HG02642 (cell line): ENCODE measurements at regions not wholly inside any gene's neighbourhood (a gene's known extent, or its start where the extent isn't known, plus 50 kb on each side); places are given as distances from the start of the nearest gene placed in this dataset.
"Not testable (repeated sequence)": the region's sequence is repeated elsewhere in the genome, so short reads cannot be mapped to it uniquely, and the experiment has no call there.

Experiments
- ATAC-seq: cut with Tn5 transposase; IDR thresholded peaks from one replicate; pipeline ENCODE4 v1.9.1; 2021; ENCODE audit warnings: mild to moderate bottlenecking; ENCODE audit not compliant: unreplicated experiment, poor library complexity

- not testable (repeated sequence) for ATAC-seq
These were observed 749.3 kb upstream of the CHORDC1 start for GRCh38 chr11:90972159-90972558.

- no peak for ATAC-seq
These were observed 725.1 kb upstream of the CHORDC1 start for GRCh38 chr11:90947930-90948329.

- ATAC-seq = no peak
These were observed 707.4 kb upstream of the CHORDC1 start for GRCh38 chr11:90930252-90930651.

GRCh38 chr11:90919332-90919731, 696.5 kb upstream of the CHORDC1 start:
- ATAC-seq = no peak

- no peak for ATAC-seq
These were observed 693.9 kb upstream of the CHORDC1 start for GRCh38 chr11:90916706-90917105.

GRCh38 chr11:90913131-90913668, 690.4 kb upstream of the CHORDC1 start:
- no peak for ATAC-seq

- ATAC-seq = no peak
These were observed 689.8 kb upstream of the CHORDC1 start for GRCh38 chr11:90912631-90913030.

GRCh38 chr11:90911192-90911591, 688.3 kb upstream of the CHORDC1 start:
- ATAC-seq = no peak

- no peak for ATAC-seq
These were observed 685.2 kb upstream of the CHORDC1 start for GRCh38 chr11:90908074-90908473.

GRCh38 chr11:90895850-90896249, 673.0 kb upstream of the CHORDC1 start:
- no peak for ATAC-seq

GRCh38 chr11:90890347-90890746, 667.5 kb upstream of the CHORDC1 start:
- ATAC-seq = no peak

- no peak for ATAC-seq
These were observed 661.3 kb upstream of the CHORDC1 start for GRCh38 chr11:90884181-90884580.

GRCh38 chr11:90874986-90875385, 652.1 kb upstream of the CHORDC1 start:
- ATAC-seq = no peak

GRCh38 chr11:90874281-90874680, 651.4 kb upstream of the CHORDC1 start:
- no peak for ATAC-seq

GRCh38 chr11:90867416-90867815, 644.6 kb upstream of the CHORDC1 start:
- ATAC-seq = no peak

GRCh38 chr11:90856790-90857189, 633.9 kb upstream of the CHORDC1 start:
- ATAC-seq = no peak

- ATAC-seq = no peak
These were observed 632.7 kb upstream of the CHORDC1 start for GRCh38 chr11:90855531-90855930.

- no peak for ATAC-seq
These were observed 628.3 kb upstream of the CHORDC1 start for GRCh38 chr11:90851196-90851595.

GRCh38 chr11:90849312-90849711, 626.5 kb upstream of the CHORDC1 start:
- no peak for ATAC-seq

- no peak for ATAC-seq
These were observed 624.5 kb upstream of the CHORDC1 start for GRCh38 chr11:90847268-90847886.

- no peak for ATAC-seq
These were observed 623.8 kb upstream of the CHORDC1 start for GRCh38 chr11:90846628-90847027.

- ATAC-seq = no peak
These were observed 623.0 kb upstream of the CHORDC1 start for GRCh38 chr11:90845799-90846198.
